A673 (cell line): ENCODE measurements at regions not wholly inside any gene's neighbourhood (a gene's known extent, or its start where the extent isn't known, plus 50 kb on each side); places are given as distances from the start of the nearest gene placed in this dataset.
"Not testable (repeated sequence)": the region's sequence is repeated elsewhere in the genome, so short reads cannot be mapped to it uniquely, and the experiment has no call there.

Experiments
- BruUV-seq: library from RNA; stranded (reverse); fragments of 400-500 nt; replicated peaks from 2 replicates; lab custom pipeline; 2021; lab: Mats Ljungman, UMichigan
- CTCF ChIA-PET: fragments of 300-600 bp; sonication (Branson Sonifier 250); formaldehyde crosslinking; loops from one replicate; lab custom pipeline; 2022; ENCODE audit warnings: antibody characterized with exemption; lab: Charles Lee
- POLR2A ChIA-PET: fragments of 300-600 bp; sonication (Branson Sonifier 250); formaldehyde crosslinking; loops from one replicate; lab custom pipeline; 2022; ENCODE audit warnings: antibody characterized with exemption; ENCODE audit not compliant: low non-redundant PET; lab: Charles Lee
- DNase-seq: peaks from one replicate; pipeline ENCODE4 v3.0.0-alpha.2; 2015; ENCODE audit warnings: low spot score
- H3K27ac ChIP-seq: fragments of 200-600 bp; sonication (generic); 2 replicates; pipeline ENCODE4 v1.5.1; 2016; ENCODE audit warnings: mixed run types, low read depth, mild to moderate bottlenecking, mixed read lengths, antibody characterized with exemption, low read length; ENCODE audit not compliant: poor library complexity, severe bottlenecking
- H3K27me3 ChIP-seq: fragments of 200-600 bp; sonication (generic); replicated peaks from 2 replicates; pipeline ENCODE4 v1.6.1; 2017; ENCODE audit warnings: mixed run types, low read depth, mild to moderate bottlenecking, mixed read lengths, antibody characterized with exemption, low read length; ENCODE audit not compliant: insufficient read depth, poor library complexity
- H3K36me3 ChIP-seq: fragments of 200-600 bp; sonication (generic); 2 replicates; pipeline ENCODE4 v1.6.1; 2016; ENCODE audit warnings: mixed run types, mild to moderate bottlenecking, mixed read lengths, antibody characterized with exemption, low read length; ENCODE audit not compliant: insufficient read depth, poor library complexity, severe bottlenecking
- H3K4me1 ChIP-seq: fragments of 200-600 bp; sonication (generic); 2 replicates; pipeline ENCODE4 v1.6.1; 2017; ENCODE audit warnings: mixed run types, mild to moderate bottlenecking, mixed read lengths, antibody characterized with exemption, low read length; ENCODE audit not compliant: insufficient read depth, poor library complexity, severe bottlenecking
- H3K4me3 ChIP-seq: fragments of 200-600 bp; sonication (generic); 2 replicates; pipeline ENCODE4 v1.5.1; 2016; ENCODE audit warnings: low read depth, mixed run types, mild to moderate bottlenecking, mixed read lengths, low read length; ENCODE audit not compliant: poor library complexity, severe bottlenecking
- H3K9me3 ChIP-seq: fragments of 200-600 bp; sonication (generic); 2 replicates; pipeline ENCODE4 v1.6.1; 2016; ENCODE audit warnings: mixed run types, low read depth, mild to moderate bottlenecking, mixed read lengths, antibody characterized with exemption, low read length; ENCODE audit not compliant: poor library complexity, severe bottlenecking
- intact Hi-C: fragments of 100-400 bp; cut with micrococcal nuclease; formaldehyde crosslinking; loops from one replicate; pipeline ENCODE4 v1.10.0; 2022; ENCODE audit not compliant: unreplicated experiment

DNA sequence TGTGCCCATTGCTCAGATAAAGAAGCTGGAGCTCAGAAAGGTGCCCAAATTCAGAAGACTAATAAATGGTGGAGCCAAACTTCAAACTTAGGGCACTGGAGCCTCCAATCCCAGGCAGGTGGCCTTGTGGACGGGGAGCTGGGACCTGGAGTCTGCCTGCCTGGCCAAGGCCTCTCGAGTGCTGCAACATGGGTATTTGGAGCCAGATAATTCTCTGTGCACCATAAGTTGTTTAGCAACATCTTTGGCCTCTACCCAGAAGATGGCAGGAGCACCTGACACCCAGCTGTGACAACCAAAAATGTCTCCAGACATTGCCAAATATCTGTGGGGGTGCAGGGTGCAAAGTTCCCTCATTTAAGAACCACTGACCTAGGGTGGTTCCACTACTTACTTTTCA, 915.0 kb downstream of the RPIA start:
- H3K36me3 ChIP-seq, H3K4me1 ChIP-seq, H3K27me3 ChIP-seq, DNase-seq, CTCF ChIA-PET, intact Hi-C loops, BruUV-seq, H3K9me3 ChIP-seq, H3K4me3 ChIP-seq, H3K27ac ChIP-seq, POLR2A ChIA-PET: not testable (repeated sequence)

DNA sequence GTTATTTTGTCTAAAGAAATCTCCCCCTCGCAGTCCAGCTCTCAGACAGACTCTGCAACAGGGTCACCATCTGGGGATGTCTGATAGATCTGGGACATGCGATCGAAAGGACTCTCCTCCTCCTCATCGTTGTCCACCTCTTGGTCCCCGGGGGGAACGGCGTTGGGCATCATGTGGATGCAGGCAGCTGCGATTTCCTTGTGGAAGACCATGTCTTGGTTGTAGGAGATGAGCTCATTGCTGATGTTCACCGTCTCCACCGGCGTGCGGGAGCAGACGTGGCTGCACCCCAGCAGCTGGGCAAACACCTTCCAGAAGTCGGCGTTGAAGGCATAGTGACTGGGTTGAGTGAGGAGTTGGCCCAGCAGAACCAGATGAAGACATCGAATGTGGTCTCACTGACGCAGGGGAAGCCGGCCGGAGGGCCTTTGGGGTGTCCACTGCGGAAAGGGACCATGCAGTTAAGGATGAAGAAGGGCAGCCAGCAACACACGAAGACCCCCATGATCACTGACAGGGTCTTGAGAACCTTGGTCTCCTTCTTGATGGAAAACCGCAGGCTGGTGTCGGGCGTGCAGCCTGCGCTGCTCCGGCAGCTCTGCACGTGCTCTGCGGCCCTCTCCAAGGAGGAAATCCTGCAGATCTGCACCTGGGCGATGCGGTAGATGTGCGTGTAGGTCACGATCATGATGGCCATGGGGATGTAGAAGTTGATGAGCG, 918.9 kb downstream of the RPIA start:
- H3K27ac ChIP-seq, H3K9me3 ChIP-seq, DNase-seq, H3K4me1 ChIP-seq, H3K27me3 ChIP-seq, intact Hi-C loops, H3K4me3 ChIP-seq, H3K36me3 ChIP-seq, POLR2A ChIA-PET, BruUV-seq, CTCF ChIA-PET: not testable (repeated sequence)

DNA sequence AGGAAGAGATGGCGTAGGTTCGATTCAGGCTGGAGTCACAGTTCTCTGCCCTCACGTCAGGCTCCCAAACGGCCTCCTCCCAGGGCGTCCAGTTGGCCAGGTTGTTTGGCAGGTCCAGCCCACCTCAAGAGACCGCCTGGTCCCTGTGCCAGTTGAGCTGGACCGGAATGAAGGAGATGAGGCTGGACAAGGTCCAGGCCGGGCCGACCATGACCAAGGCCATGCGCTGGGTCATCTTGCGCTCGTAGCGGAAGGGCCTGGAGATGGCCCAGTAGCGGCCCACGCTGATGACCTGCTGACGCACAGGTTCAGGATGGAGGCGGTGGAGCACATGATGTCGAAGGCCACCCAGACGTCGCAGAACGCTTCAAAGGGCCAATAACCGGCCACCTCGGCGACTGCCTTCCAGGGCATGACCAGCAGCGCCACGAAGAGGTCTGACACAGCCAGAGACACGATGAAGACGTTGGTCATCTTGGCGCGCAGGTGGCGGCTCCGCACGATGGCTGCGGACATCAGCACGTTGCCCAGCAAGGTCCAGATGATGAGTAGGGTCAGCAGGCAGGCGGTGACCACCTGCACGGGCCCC, 919.5 kb downstream of the RPIA start:
- CTCF ChIA-PET, H3K9me3 ChIP-seq, H3K27ac ChIP-seq, H3K36me3 ChIP-seq, intact Hi-C loops, BruUV-seq, DNase-seq, H3K27me3 ChIP-seq, H3K4me1 ChIP-seq, H3K4me3 ChIP-seq, POLR2A ChIA-PET: not testable (repeated sequence)

DNA sequence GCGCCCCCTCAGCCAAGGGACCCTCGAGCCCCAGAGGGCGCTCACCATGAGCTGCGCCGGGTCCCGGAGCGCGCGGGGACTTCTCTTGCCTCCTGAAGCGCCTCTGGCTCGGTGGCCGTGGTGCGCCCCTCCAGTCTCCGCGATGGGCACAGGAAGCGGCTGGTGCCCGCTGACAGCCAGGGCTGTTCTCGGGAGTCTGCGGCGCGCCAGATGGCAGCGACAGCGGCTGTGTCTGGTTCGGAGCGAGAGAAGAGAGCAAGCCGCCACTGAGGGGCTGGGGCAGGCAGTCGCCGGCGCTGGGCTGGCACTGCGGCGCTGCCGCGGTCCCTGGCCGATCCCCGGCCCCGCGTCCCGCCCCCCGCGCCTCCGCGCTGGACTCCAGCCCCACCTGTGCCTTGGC, 920.2 kb downstream of the RPIA start:
- DNase-seq, H3K27ac ChIP-seq, POLR2A ChIA-PET, BruUV-seq, H3K27me3 ChIP-seq, H3K36me3 ChIP-seq, H3K4me1 ChIP-seq, H3K9me3 ChIP-seq, CTCF ChIA-PET, intact Hi-C loops, H3K4me3 ChIP-seq: not testable (repeated sequence)

DNA sequence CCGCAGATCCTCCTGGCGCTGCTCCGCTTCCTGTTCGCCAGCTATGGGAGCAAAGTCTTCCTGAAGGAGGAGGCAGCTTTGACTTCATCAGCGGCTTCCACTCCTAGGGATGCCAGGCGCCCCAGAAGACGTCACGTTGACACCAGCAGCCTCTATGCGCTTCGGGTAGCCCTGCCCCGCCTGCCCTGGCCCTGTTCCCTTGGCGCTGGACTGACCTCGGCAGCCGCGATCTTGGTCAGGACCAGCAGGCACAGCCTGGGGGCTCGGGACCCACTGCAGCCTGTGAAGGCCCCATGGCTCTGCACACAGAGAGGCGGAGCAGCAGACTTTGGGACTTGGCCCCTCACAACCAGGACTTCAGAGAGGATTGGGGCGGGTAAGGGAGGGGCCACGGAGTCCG, 957.8 kb downstream of the RPIA start:
- H3K4me3 ChIP-seq, CTCF ChIA-PET, BruUV-seq: not testable (repeated sequence)

DNA sequence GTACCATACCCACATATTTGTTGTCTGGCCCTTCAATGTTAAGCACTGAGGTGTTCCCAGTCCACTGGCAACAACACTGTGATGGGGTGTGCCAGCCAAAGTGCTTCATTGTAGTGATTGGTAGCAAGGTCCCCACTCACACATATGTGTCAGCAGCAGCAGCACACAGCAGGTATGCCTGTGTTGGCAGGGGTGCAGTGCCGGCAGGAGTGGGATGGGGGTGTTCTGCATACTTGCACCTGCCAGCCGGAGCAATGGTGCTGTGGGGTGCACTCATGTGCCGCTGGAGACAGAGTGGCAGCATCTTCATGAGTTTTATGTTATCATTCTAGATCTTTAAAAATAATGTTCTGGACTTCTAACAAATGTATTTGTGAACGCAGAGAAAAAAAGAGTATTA, 987.8 kb downstream of the RPIA start:
- DNase-seq, H3K27me3 ChIP-seq, H3K4me3 ChIP-seq, H3K4me1 ChIP-seq, POLR2A ChIA-PET, H3K36me3 ChIP-seq, BruUV-seq, H3K27ac ChIP-seq, intact Hi-C loops, CTCF ChIA-PET, H3K9me3 ChIP-seq: not testable (repeated sequence)

More for the DNA sequence above, 957.8 kb downstream of the RPIA start:
- intact Hi-C loops, DNase-seq, H3K4me1 ChIP-seq, H3K9me3 ChIP-seq, POLR2A ChIA-PET, H3K27ac ChIP-seq, H3K27me3 ChIP-seq, H3K36me3 ChIP-seq: not testable (repeated sequence)
